Progenitor cell of endocrine pancreas (in vitro differentiated cells): ENCODE measurements at regions not wholly inside any gene's neighbourhood (a gene's known extent, or its start where the extent isn't known, plus 50 kb on each side); places are given as distances from the start of the nearest gene placed in this dataset.
"Not testable (repeated sequence)": the region's sequence is repeated elsewhere in the genome, so short reads cannot be mapped to it uniquely, and the experiment has no call there.

Experiments used
- DNase-seq: peaks from one replicate; pipeline ENCODE4 v3.0.0; 2021; ENCODE audit warnings: low spot score; ENCODE audit not compliant: unreplicated experiment
- H3K27ac Mint-ChIP-seq: 2 replicates; pipeline ENCODE4 v1.8.0; 2021; ENCODE audit warnings: mild to moderate bottlenecking, moderate library complexity, mixed read lengths
- H3K27me3 Mint-ChIP-seq: 2 replicates; pipeline ENCODE4 v1.8.0; 2021; ENCODE audit warnings: mixed read lengths
- H3K36me3 Mint-ChIP-seq: 2 replicates; pipeline ENCODE4 v1.8.0; 2022; ENCODE audit warnings: mixed read lengths; ENCODE audit not compliant: insufficient read depth
- H3K4me1 Mint-ChIP-seq: 2 replicates; pipeline ENCODE4 v1.8.0; 2021; ENCODE audit warnings: low read depth, mixed read lengths
- H3K4me3 Mint-ChIP-seq: 2 replicates; pipeline ENCODE4 v1.8.0; 2021; ENCODE audit warnings: low read depth, mild to moderate bottlenecking, moderate library complexity, mixed read lengths
- H3K9me3 Mint-ChIP-seq: 2 replicates; pipeline ENCODE4 v1.8.0; 2021; ENCODE audit warnings: low read depth, mixed read lengths
- TF ChIP-seq, protein P1 (sequence below): fragments of 200-600 bp; sonication (generic); IDR thresholded peaks from one replicate; pipeline ENCODE4 v1.5.0; 2021; ENCODE audit warnings: antibody characterized with exemption, mild to moderate bottlenecking; ENCODE audit not compliant: unreplicated experiment

- Mint-ChIP-seq H3K9me3 (peaks cover 12% of the 10 kb centered on the region), H3K36me3 (no peaks in the 10 kb centered on the region), H3K4me3 (no peak overlapping the region), H3K4me1 (peaks cover 3% of the 10 kb centered on the region), H3K27ac (no peak overlapping the region), H3K27me3 (no peaks in the 10 kb centered on the region)
- DNase-seq: no peak
- TF ChIP-seq, protein P1, sequence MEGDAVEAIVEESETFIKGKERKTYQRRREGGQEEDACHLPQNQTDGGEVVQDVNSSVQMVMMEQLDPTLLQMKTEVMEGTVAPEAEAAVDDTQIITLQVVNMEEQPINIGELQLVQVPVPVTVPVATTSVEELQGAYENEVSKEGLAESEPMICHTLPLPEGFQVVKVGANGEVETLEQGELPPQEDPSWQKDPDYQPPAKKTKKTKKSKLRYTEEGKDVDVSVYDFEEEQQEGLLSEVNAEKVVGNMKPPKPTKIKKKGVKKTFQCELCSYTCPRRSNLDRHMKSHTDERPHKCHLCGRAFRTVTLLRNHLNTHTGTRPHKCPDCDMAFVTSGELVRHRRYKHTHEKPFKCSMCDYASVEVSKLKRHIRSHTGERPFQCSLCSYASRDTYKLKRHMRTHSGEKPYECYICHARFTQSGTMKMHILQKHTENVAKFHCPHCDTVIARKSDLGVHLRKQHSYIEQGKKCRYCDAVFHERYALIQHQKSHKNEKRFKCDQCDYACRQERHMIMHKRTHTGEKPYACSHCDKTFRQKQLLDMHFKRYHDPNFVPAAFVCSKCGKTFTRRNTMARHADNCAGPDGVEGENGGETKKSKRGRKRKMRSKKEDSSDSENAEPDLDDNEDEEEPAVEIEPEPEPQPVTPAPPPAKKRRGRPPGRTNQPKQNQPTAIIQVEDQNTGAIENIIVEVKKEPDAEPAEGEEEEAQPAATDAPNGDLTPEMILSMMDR: no peak
Observed at GRCh38 chr3:197406266-197406665, 107.9 kb upstream of the DLG1 start.

GRCh38 chr3:197404754-197405153 is 106.3 kb upstream of the DLG1 start:
- TF ChIP-seq, protein P1: no peak
- Mint-ChIP-seq H3K27ac (no peak overlapping the region), H3K9me3 (peaks cover 7% of the 10 kb centered on the region), H3K4me3 (no peak overlapping the region), H3K27me3 (no peaks in the 10 kb centered on the region), H3K36me3 (no peaks in the 10 kb centered on the region), H3K4me1 (peaks cover 3% of the 10 kb centered on the region)
- no peak for DNase-seq

DNA sequence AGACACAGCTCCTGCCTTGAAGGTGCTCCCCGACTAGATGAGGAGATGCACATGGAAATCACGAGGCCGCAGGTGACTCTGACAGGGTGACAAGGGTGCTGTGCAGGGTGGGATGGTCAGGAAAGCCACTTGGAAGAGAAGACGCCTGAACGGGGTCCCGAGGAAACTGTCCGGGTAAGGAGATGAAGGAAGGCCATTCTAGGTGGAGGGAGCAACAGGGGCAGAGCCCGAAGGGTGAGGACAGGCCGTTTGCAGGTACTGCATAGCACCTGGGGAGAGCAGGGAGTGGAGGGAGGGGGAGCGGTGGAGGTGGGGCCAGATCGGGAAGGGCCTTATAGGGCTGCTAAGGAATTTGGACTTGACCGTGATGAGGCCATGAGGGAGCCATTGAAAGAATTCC is 105.6 kb upstream of the DLG1 start:
- Mint-ChIP-seq H3K27ac (no peak overlapping the region), H3K27me3 (no peaks in the 10 kb centered on the region), H3K4me3 (no peak overlapping the region), H3K4me1 (peaks cover 3% of the 10 kb centered on the region), H3K36me3 (no peaks in the 10 kb centered on the region), H3K9me3 (no peaks in the 10 kb centered on the region)
- DNase-seq: no peak
- TF ChIP-seq, protein P1: no peak

GRCh38 chr3:197402401-197402800 is 104.0 kb upstream of the DLG1 start:
- not testable (repeated sequence) for H3K27ac Mint-ChIP-seq, H3K27me3 Mint-ChIP-seq, DNase-seq, H3K36me3 Mint-ChIP-seq, H3K4me3 Mint-ChIP-seq, H3K9me3 Mint-ChIP-seq, H3K4me1 Mint-ChIP-seq

DNA sequence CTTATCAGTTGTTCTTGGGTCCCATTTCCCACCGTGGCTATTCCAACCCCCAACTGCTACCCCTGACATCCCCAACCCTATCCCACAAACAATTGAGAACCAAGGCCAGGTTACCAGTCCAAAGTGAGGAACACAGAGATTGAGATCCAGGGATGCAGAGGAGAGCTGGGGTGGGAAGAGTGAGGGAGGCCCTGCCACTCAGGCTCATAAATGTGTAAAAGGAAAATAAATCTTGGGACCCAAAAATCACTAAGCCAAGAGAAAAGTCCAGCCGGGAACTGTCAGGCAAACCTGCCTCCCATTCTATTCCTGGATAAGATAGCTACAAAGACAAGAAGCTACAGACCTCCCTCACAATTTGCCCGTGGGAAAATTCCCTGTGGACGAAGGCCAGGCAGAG is 101.1 kb upstream of the DLG1 start:
- DNase-seq: no peak
- Mint-ChIP-seq H3K36me3 (no peaks in the 10 kb centered on the region), H3K4me1 (no peaks in the 10 kb centered on the region), H3K27me3 (no peaks in the 10 kb centered on the region), H3K9me3 (no peaks in the 10 kb centered on the region), H3K4me3 (no peak overlapping the region), H3K27ac (no peak overlapping the region)
- TF ChIP-seq, protein P1: no peak

- Mint-ChIP-seq H3K4me1 (no peaks in the 10 kb centered on the region), H3K4me3 (no peak overlapping the region), H3K36me3 (no peaks in the 10 kb centered on the region), H3K27me3 (no peaks in the 10 kb centered on the region), H3K27ac (no peak overlapping the region), H3K9me3 (no peaks in the 10 kb centered on the region)
- DNase-seq: no peak
- TF ChIP-seq, protein P1: no peak
Observed at GRCh38 chr3:197398286-197398878, 100.0 kb upstream of the DLG1 start.
